ENCODE measurements at regions not wholly inside any gene's neighbourhood (a gene's known extent, or its start where the extent isn't known, plus 50 kb on each side); places are given as distances from the start of the nearest gene placed in this dataset.

DNA sequence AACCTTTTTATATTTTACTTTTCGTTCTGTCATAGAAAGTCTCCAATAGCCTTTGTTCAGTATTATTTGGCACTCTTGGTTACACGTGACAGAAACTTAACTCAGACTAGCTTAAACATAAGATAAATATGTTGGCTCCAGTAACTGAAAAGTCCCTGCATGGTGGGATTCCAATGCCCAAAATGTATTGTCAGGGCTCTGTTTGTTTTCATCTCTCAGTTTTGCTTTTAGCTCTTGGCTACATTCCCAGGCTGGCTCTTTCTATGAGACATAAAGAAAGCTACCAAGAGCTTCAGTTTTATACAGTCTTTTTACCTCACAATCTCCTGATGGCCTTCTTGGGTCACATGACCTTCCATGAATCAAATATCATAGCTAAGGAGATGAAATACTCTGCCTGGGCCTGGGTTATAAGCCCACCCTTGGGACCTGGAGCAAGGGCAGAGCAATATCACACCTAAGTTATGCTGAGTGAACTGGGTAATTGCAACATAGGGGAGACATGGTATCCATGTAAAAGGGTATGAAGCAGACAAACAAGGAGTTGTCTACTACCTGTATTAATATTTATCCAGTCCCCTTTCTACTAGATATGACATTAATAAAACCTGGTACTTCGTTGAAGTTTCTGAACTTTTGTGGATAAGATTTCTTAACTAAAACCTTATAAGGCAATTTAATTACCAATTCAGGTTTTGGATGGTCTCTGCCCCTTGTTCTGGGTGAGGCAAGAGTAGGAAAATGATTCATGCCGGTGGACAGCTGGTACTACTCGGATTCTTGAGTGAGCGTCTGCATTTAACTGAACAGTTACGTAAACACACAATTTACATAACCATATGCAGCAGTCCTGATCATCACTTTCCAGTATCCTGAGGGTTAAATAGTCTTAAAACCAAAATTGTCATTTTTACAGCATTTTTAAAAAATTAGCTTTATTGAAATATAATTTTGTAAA lies 442.3 kb downstream of the GPATCH2 start:
- DNase-seq (ENCODE audit: low spot score), result no peak
- H3K27ac ChIP-seq, result peak overlapping the region; percentile 20 to 39

DNA sequence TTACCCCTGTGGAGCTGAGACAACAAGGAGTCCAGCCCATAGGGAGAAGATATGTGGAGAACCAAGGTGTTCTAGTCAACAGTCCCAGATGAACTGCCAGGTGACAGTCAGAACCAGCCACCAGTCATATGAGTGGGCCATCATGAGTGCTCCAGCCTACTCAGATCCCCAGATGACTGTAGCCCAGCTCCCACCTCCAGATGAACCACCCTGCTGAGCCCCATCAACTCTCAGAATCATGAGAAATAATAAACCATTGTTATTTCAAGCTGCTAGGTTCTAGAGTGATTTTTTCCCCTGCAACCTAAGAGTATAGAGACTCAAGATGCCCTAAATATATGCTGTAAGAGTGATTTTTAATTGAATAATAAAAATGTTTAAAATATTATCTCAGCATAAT lies 444.2 kb downstream of the GPATCH2 start:
- TF ChIP-seq CTCF (IDR thresholded peaks at IDR 0.05), result no peak
- Histone ChIP-seq H3K36me3 (no peaks in the 10 kb centered on the region), H3K4me3 (no peak overlapping the region), H3K27ac (no peak overlapping the region), H3K4me1 (no peaks in the 10 kb centered on the region), H3K9me3 (peaks cover 0 to 8% of the 10 kb centered on the region in 2 donors), H3K27me3 (no peaks in the 10 kb centered on the region)
- no peak for DNase-seq (ENCODE audit: low spot score)

More for the DNA sequence above, 442.3 kb downstream of the GPATCH2 start:
- no peak overlapping the region for H3K4me3 ChIP-seq
- H3K36me3 ChIP-seq, result no peaks in the 10 kb centered on the region
- H3K9me3 ChIP-seq, result peaks cover 0 to 8% of the 10 kb centered on the region in 2 donors
- no peaks in the 10 kb centered on the region for H3K27me3 ChIP-seq
- no peaks in the 10 kb centered on the region for H3K4me1 ChIP-seq
- TF ChIP-seq CTCF (IDR thresholded peaks at IDR 0.05), result no peak

DNA sequence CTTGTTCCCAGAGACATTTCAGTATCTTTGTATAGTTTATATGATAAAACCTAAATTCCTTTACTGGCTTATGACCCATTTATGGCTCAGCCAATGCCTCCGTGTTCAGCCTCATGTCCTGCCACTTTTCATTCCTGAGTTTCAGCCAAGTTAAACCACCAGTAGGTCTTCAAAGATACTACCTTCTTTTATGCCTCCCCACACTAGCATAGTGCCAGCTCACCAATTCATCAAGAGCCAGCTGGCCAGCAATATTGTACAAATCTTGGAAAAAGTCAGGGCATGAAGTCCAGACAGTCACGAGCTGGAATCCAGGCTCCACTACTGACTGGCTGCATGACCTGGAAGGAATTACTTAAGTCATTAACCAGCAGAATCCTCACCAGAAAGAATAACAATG lies 446.0 kb downstream of the GPATCH2 start:
- peaks cover 0 to 8% of the 10 kb centered on the region in 2 donors for H3K9me3 ChIP-seq
- H3K27me3 ChIP-seq, result no peaks in the 10 kb centered on the region
- no peak for TF ChIP-seq CTCF (IDR thresholded peaks at IDR 0.05)
- H3K36me3 ChIP-seq, result no peaks in the 10 kb centered on the region
- no peak for DNase-seq (ENCODE audit: low spot score)
- no peak overlapping the region for H3K4me3 ChIP-seq
- H3K27ac ChIP-seq, result no peak overlapping the region
- no peaks in the 10 kb centered on the region for H3K4me1 ChIP-seq

DNA sequence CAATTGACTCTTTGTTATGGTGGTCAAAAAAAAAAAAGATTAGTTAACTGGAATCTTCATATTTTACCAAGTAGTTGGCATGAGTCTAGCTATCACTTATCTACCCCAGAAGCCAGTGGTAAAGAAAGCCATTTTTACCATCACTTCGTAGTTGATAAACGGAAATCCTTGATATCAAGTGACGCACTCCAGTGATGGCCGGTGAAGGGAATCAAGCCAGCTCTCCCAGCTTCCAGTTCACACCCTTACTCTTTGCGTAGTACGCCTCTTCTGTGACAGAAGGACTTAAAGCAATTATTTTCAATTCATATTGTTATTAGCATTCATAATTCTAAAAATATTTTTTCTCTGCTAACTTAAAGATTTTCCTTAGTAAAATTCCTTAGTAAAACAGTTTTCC lies 447.9 kb downstream of the GPATCH2 start:
- H3K4me3 ChIP-seq, result no peak overlapping the region
- DNase-seq (ENCODE audit: low spot score), result no peak
- H3K9me3 ChIP-seq, result peaks cover 0 to 8% of the 10 kb centered on the region in 2 donors
- TF ChIP-seq CTCF (IDR thresholded peaks at IDR 0.05), result no peak
- H3K27me3 ChIP-seq, result no peaks in the 10 kb centered on the region
- H3K4me1 ChIP-seq, result no peaks in the 10 kb centered on the region
- no peaks in the 10 kb centered on the region for H3K36me3 ChIP-seq
- H3K27ac ChIP-seq, result no peak overlapping the region

- no peak for TF ChIP-seq CTCF (IDR thresholded peaks at IDR 0.05)
- H3K9me3 ChIP-seq, result peaks cover 0 to 6% of the 10 kb centered on the region in 2 donors
- no peaks in the 10 kb centered on the region for H3K36me3 ChIP-seq
- no peak overlapping the region for H3K27ac ChIP-seq
- H3K4me1 ChIP-seq, result no peaks in the 10 kb centered on the region
- H3K27me3 ChIP-seq, result no peaks in the 10 kb centered on the region
- DNase-seq (ENCODE audit: low spot score), result no peak
- no peak overlapping the region for H3K4me3 ChIP-seq
Measured at GRCh38 chr1:217181756-217182155, 449.1 kb downstream of the GPATCH2 start.
